ENCODE measurements at regions not wholly inside any gene's neighbourhood (a gene's known extent, or its start where the extent isn't known, plus 50 kb on each side); places are given as distances from the start of the nearest gene placed in this dataset.
A peak's percentile ranks its signal among the peaks of the same experiment; 100 is the strongest.
"Not testable (repeated sequence)": the region's sequence is repeated elsewhere in the genome, so short reads cannot be mapped to it uniquely, and the experiment has no call there.

DNA sequence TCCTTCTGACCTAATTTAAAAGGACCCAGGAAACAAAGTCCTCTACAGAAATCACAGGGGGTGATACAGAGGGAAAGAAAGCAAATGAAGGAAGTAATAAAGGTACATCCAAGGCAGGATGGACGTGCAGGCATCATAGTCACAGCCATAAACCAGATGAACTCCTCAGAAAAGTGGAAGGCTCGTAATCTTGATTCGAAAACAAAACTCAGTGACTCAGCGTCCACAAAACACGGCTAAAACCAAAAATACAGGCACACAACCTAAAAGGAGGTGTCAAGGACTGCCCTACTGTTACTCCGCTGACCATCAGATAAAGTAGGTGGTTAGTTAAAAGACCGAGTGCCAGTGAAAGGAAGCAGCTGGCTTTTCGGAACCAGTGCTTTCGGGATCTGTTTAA lies 81.5 kb downstream of the TRIM69 start:
- intact Hi-C loops (cut with micrococcal nuclease); H3K9me3 Mint-ChIP-seq; H3K36me3 Mint-ChIP-seq (ENCODE audit: low read depth); H3K4me1 Mint-ChIP-seq; H3K4me3 Mint-ChIP-seq; H3K27ac Mint-ChIP-seq; DNase-seq; H3K27me3 Mint-ChIP-seq: not testable (repeated sequence)

DNA sequence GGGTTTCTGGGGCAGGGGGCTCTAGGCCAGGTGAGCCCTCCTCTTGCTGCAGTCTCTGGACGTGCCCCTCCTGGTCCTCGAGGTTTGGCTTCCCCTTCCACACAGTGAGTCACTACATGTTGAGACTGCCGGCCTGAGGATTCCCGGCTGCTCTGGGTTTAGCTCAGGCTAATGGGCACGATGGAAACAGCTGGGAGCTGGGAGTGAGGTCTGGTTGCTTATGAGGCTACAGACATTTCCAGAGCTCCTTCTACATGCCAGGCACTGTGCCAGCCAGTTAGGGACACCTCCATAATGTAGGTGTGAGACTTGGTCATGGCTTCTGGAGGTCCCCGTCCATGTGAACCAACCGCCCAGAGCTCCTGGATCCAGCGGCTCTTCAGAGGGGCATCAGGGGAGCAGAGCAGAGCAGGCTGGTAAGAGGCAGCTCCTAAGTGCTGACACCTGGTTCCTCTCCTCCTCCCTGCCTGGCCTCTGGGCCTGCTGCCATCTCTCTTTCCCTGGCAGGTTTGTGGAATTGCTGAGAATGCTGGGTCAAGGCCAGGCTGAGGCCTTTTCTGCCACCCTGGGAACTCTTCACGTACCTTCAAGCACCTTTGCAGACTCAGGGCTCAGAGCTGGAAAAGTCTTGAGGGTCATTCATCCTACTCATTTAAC lies 83.1 kb downstream of the TRIM69 start:
- H3K4me1 Mint-ChIP-seq; H3K9me3 Mint-ChIP-seq; H3K36me3 Mint-ChIP-seq (ENCODE audit: low read depth); H3K4me3 Mint-ChIP-seq; DNase-seq; intact Hi-C loops (cut with micrococcal nuclease); H3K27me3 Mint-ChIP-seq; H3K27ac Mint-ChIP-seq: not testable (repeated sequence)

DNA sequence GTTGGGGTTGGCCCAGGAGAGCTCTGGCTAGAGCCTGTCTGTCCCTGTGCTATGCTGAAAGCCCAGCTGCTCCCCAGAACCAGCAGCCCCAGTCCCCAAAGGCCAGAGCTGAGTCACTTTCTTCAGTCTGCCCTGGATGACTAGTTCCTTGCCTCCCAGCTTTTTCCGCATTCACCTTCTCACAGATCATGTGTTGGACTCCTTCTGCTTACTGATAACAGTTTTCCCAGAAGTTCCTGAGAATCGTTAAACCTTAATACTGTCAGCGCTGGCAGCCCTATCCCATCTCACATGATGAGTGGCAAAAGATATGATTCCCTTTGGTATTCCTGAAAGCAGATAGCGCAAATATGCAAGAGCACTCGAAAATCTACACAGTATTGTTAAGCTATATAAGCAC lies 84.2 kb downstream of the TRIM69 start:
- H3K27me3 Mint-ChIP-seq; intact Hi-C loops (cut with micrococcal nuclease); H3K4me1 Mint-ChIP-seq; H3K27ac Mint-ChIP-seq; H3K36me3 Mint-ChIP-seq (ENCODE audit: low read depth); H3K4me3 Mint-ChIP-seq; H3K9me3 Mint-ChIP-seq; DNase-seq: not testable (repeated sequence)

DNA sequence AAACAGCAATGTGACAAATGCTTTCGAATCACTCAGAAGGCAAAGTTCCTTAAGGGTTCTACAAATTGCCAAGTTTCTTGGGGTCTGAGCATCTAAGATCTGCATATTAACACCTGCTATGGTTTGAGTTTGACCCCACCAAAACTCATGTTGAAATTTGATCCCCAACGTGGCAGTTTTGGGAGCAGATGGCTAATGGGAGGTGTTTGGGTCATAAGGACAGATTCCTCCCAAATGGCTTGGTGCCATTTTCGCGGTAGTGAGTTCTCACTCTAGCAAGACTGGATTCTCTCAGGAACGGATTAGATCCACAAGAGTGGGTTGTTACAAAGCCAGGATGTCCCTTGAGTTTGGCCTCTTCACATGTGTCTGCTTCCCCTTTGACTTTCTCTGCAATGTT lies 84.6 kb downstream of the TRIM69 start:
- H3K4me3 Mint-ChIP-seq; intact Hi-C loops (cut with micrococcal nuclease); H3K27ac Mint-ChIP-seq; H3K36me3 Mint-ChIP-seq (ENCODE audit: low read depth); DNase-seq; H3K9me3 Mint-ChIP-seq; H3K4me1 Mint-ChIP-seq; H3K27me3 Mint-ChIP-seq: not testable (repeated sequence)

DNA sequence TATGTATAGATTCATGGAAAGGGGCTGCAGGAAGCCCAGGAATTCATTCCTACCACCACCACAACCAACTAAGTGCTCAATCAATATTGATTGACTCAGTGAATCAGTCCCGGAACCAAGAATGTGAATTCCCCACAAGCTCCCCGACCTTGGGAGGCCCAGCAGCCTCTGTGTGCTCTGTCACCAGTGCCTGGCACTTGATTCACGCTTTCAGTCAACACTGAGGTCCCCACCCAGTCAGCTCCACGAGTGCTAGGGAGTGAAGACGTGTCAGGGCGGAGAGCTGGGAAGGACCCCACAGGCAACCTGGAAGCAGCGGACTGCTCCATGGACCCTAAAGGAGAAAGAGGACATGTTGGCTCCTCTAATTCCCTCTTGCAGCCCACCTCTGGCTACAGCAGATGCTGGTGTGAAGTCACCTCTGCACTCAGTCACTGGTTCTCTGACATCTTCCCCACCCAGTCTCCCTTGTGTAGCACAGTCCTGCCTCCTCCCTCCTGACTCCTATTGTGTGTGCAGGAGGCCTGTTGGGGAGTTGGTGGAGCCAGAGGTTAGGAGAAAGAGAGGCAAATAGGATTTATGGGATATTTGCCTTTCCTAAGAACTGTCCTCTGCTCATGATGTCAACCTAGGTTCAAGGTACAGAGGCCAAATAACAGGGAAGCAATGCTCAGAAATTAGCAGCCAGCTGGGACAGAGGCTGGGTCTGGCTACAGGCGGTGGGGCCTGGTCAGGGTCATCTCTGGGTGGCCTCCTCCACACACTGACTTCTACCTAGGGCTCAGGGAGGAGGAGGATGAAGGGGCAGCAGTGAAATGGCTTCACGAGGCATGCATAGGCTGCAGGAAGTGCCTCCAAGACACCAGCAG lies 88.2 kb downstream of the TRIM69 start:
- H3K36me3 Mint-ChIP-seq (ENCODE audit: low read depth); H3K9me3 Mint-ChIP-seq; H3K4me3 Mint-ChIP-seq; H3K27me3 Mint-ChIP-seq; DNase-seq; intact Hi-C loops (cut with micrococcal nuclease); H3K27ac Mint-ChIP-seq; H3K4me1 Mint-ChIP-seq: not testable (repeated sequence)

DNA sequence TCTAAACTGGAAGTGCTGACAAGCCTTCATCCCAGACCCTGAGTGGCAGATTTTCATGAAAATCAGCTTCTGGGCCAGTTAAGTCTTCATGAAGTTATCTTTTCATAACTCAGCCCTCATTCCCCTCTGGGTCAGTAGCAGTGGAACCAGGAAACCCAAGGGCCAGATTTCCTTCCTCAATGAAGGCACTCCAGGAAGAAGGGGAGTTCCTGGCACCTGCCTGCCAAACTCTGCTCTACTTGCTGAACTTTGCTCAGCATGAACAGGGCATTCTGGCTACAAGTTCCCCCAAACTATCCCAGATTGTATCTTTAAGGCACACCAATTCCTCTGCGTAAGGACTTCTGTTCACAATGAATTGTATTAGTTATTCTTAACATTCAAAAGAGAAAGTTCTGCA lies 90.3 kb downstream of the TRIM69 start:
- DNase-seq; H3K4me3 Mint-ChIP-seq; H3K36me3 Mint-ChIP-seq (ENCODE audit: low read depth); H3K4me1 Mint-ChIP-seq; H3K27me3 Mint-ChIP-seq; intact Hi-C loops (cut with micrococcal nuclease); H3K9me3 Mint-ChIP-seq; H3K27ac Mint-ChIP-seq: not testable (repeated sequence)

DNA sequence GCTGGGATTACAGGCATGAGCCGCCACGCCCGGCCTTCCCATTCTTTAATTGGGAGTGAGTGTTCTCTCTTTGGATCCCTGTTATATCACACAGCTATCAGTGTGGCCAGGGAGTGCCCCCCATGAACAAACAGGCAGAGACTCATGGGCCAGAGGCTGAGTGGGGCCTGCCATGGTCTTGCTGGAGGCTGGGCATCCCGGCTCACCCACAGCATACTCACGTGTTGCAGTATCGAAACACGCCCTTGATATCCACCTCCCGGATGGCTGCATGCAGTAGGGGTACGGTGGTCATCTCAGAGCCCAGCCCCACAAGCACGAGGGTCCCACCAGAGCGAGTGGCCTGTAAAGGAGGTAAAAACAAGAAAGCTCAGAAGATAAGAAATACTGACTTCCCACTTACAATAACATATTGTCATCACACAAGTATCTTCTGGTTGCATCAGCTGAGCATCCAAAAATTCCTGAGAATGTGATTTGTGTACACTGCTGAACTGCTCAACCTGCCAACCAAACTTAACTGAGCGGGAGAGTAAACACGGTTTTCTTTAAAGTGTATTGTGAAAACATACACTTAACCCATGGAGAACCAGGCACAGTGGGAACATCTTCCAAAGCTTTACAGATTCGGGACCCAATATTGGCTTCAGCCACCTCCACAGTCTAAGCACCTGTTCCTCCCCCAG lies 92.0 kb downstream of the TRIM69 start:
- H3K36me3 Mint-ChIP-seq (ENCODE audit: low read depth); H3K27ac Mint-ChIP-seq; H3K4me3 Mint-ChIP-seq; H3K27me3 Mint-ChIP-seq; H3K4me1 Mint-ChIP-seq; DNase-seq; intact Hi-C loops (cut with micrococcal nuclease); H3K9me3 Mint-ChIP-seq: not testable (repeated sequence)

DNA sequence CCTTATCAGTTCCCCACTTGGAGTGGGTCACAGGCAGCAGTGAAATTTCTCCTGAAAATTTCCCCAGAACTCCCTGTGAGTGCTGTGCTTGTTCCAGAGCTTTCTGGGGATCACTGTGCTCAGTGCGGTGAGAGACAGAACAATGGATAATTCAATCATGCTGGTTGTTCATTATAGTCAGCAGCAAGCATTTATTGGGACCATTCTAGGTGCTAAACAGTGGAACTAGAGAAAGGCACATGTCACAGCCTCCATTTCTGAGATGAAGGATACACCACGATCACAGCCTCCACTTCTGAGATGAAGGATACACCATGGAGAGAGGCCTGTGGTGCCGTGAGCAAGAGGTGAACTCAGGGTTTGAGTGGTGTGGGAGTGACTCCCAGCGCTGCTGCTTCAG lies 92.8 kb downstream of the TRIM69 start:
- H3K4me1 Mint-ChIP-seq; DNase-seq; H3K27me3 Mint-ChIP-seq; H3K9me3 Mint-ChIP-seq; H3K36me3 Mint-ChIP-seq (ENCODE audit: low read depth); intact Hi-C loops (cut with micrococcal nuclease); H3K27ac Mint-ChIP-seq; H3K4me3 Mint-ChIP-seq: not testable (repeated sequence)

DNA sequence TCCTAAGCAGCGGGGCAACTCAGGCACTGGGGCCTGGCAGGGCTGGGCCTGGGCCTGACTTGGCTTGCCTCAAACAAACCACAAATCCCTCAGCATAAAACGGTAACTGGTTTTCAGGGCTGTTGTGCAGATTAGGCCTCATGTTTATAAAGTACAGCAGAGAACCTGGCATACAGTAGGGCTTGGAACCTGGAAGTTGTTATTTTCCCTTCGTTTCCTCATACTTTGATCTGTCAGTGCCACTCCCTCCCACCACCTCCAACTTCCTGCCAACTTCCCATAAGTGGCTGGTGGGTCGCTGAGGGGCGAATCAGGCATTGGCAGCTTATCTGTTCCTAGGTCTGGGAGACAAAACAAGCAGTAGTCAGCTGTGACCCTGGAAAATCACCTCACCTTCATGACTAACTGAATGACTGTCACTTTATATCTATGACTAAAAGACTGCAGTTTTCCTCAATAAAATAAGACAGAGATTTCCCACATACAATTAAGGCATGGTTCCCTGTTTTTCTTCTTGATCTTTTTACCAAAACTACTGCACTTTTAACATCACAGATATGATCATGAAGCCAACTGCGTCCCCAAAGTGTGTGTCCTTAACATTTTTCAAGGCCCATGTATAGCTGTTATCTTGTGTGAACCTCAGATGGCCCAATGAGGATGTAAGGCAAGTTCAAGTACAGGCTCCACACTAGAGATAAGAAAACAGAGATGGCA lies 94.5 kb downstream of the TRIM69 start:
- H3K4me3 Mint-ChIP-seq; H3K9me3 Mint-ChIP-seq; intact Hi-C loops (cut with micrococcal nuclease); H3K4me1 Mint-ChIP-seq; DNase-seq; H3K36me3 Mint-ChIP-seq (ENCODE audit: low read depth); H3K27me3 Mint-ChIP-seq: not testable (repeated sequence)
- peak overlapping the region; percentile 32 for H3K27ac Mint-ChIP-seq

DNA sequence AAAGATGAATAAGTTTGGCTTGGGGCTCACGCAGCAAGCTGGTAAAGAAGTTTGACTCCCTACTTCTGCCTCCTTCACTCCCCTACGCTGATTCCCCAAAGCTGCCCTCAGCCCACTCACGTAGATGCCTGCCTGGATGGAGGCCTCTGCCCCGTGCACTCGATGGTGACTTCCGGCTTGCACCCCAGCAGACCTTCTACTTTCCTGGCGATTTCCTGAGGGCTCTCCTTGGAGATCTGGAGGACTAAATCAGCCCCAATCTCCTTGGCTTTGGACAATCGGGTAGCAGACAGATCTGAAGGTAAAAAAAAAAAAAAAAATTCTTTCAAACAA lies 95.0 kb downstream of the TRIM69 start:
- H3K27me3 Mint-ChIP-seq; H3K9me3 Mint-ChIP-seq; DNase-seq; intact Hi-C loops (cut with micrococcal nuclease); H3K4me1 Mint-ChIP-seq; H3K27ac Mint-ChIP-seq; H3K36me3 Mint-ChIP-seq (ENCODE audit: low read depth); H3K4me3 Mint-ChIP-seq: not testable (repeated sequence)

DNA sequence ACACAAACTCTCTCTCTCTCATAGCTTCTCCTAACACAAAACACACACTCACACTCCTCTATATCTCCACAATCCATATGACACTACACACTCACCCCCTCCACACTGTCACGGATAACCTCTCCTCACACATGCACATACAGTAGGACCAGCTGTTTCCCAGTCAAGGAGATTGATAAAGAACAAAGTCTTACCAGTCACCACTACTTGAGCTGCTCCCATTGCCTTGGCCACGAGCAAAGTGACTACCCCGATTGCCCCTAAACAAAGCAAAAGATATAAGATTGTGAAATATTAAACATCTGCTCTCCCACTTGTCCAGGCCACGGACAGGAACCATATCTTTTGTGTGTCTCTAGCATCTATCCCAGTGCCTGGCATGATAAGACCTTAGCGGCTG lies 95.8 kb downstream of the TRIM69 start:
- H3K4me3 Mint-ChIP-seq; intact Hi-C loops (cut with micrococcal nuclease); H3K9me3 Mint-ChIP-seq; DNase-seq; H3K4me1 Mint-ChIP-seq; H3K27me3 Mint-ChIP-seq; H3K27ac Mint-ChIP-seq; H3K36me3 Mint-ChIP-seq (ENCODE audit: low read depth): not testable (repeated sequence)

DNA sequence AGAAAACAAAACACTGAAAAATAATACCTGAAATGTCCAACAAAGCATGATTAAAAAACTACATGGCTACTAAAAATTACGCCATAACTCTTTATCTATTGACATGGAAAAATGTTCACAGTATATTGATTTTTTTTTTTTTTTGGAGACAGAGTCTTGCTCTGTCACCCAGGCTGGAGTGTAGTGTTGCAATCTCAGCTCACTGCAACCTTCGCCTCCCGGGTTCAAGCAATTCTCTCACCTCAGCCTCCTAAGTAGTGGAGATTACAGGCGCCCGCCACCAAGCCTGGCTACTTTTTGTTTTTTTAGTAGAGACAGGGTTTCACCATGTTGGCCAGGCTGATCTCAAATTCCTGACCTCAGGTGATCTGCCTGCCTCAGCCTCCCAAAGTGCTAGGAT lies 96.8 kb downstream of the TRIM69 start:
- H3K27ac Mint-ChIP-seq; H3K27me3 Mint-ChIP-seq; H3K9me3 Mint-ChIP-seq; H3K4me3 Mint-ChIP-seq; H3K36me3 Mint-ChIP-seq (ENCODE audit: low read depth); H3K4me1 Mint-ChIP-seq; intact Hi-C loops (cut with micrococcal nuclease); DNase-seq: not testable (repeated sequence)

DNA sequence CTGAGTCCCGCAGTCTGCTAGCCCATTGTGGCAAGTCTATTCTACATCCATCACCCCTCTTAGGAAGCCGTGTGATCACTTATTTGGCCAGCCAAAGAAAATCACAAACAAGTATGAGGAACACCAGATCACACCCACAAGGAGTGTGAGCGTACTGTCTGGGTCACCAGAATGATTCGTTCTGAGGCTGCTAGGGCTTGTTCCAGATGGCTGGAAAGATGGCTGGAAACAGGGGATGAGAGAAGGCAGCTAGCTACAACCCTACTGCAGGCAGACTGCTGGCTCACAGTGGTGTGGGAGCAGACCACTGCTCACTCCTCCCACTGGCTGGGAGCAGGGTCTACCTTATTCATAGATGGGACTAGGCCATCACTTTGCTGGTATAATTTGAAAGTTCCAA lies 97.4 kb downstream of the TRIM69 start:
- H3K36me3 Mint-ChIP-seq (ENCODE audit: low read depth); H3K27me3 Mint-ChIP-seq; intact Hi-C loops (cut with micrococcal nuclease); H3K9me3 Mint-ChIP-seq; H3K4me3 Mint-ChIP-seq; H3K4me1 Mint-ChIP-seq; DNase-seq; H3K27ac Mint-ChIP-seq: not testable (repeated sequence)

DNA sequence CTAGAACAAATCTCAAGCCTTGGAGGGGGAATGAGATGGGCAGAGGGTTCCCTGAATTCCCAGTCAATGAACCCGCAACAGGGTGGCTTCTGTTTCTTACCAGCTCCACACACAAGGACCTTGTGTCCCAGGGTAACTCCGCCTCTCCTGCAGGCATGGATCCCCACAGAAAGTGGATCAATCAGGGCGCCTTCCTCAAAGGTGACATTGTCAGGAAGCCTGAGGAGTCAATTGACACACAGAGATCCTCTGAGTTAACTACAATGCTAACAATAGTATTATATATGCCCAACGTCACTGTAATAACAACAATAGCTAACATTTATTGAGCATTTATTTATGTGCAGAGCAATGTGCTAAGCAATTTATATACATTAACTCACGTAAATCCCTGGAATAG lies 98.8 kb downstream of the TRIM69 start:
- H3K27ac Mint-ChIP-seq; H3K4me1 Mint-ChIP-seq; H3K9me3 Mint-ChIP-seq; H3K27me3 Mint-ChIP-seq; intact Hi-C loops (cut with micrococcal nuclease); DNase-seq; H3K36me3 Mint-ChIP-seq (ENCODE audit: low read depth); H3K4me3 Mint-ChIP-seq: not testable (repeated sequence)

Measured in activated CD4-positive, alpha-beta T cell treated with anti-CD3 and anti-CD28 coated beads, Interleukin-2, amount 10 ng/mL, durations not matched to agents 24 days and 14 days (primary cell).